Dedifferentiated amniotic fluid mesenchymal stem cell (primary cell): ENCODE measurements at regions not wholly inside any gene's neighbourhood (a gene's known extent, or its start where the extent isn't known, plus 50 kb on each side); places are given as distances from the start of the nearest gene placed in this dataset.

ENCODE experiments used
- DNase-seq: peaks from one replicate; pipeline ENCODE4 v3.0.0-alpha.2; 2016; ENCODE audit errors: extremely low spot score

- no peak for DNase-seq
These were observed 502.7 kb downstream of the SOX2 start for GRCh38 chr3:182214416-182214815.

- no peak for DNase-seq
These were observed 504.2 kb downstream of the SOX2 start for GRCh38 chr3:182215881-182216280.

- no peak for DNase-seq
These were observed 504.7 kb downstream of the SOX2 start for GRCh38 chr3:182216311-182216970.

GRCh38 chr3:182220013-182220412, 508.3 kb downstream of the SOX2 start:
- DNase-seq: no peak

- no peak for DNase-seq
These were observed 508.7 kb downstream of the SOX2 start for GRCh38 chr3:182220471-182220870.

- no peak for DNase-seq
These were observed 515.3 kb downstream of the SOX2 start for GRCh38 chr3:182226995-182227394.

GRCh38 chr3:182233405-182233804, 521.7 kb downstream of the SOX2 start:
- DNase-seq: no peak

- no peak for DNase-seq
These were observed 522.2 kb downstream of the SOX2 start for GRCh38 chr3:182233957-182234356.

GRCh38 chr3:182234881-182235280, 523.2 kb downstream of the SOX2 start:
- DNase-seq: no peak

- DNase-seq: no peak
These were observed 523.8 kb downstream of the SOX2 start for GRCh38 chr3:182235504-182235903.

GRCh38 chr3:182238126-182238525, 526.4 kb downstream of the SOX2 start:
- DNase-seq: no peak

- DNase-seq: no peak
These were observed 527.6 kb downstream of the SOX2 start for GRCh38 chr3:182239316-182239715.

GRCh38 chr3:182240474-182240873, 528.7 kb downstream of the SOX2 start:
- DNase-seq: no peak

GRCh38 chr3:182241196-182241765, 529.6 kb downstream of the SOX2 start:
- no peak for DNase-seq

GRCh38 chr3:182241766-182242488, 530.2 kb downstream of the SOX2 start:
- no peak for DNase-seq

GRCh38 chr3:182242489-182242942, 530.8 kb downstream of the SOX2 start:
- no peak for DNase-seq

GRCh38 chr3:182243625-182244024, 531.9 kb downstream of the SOX2 start:
- DNase-seq: no peak

- DNase-seq: no peak
These were observed 532.7 kb downstream of the SOX2 start for GRCh38 chr3:182244222-182244971.

GRCh38 chr3:182245059-182245458, 533.3 kb downstream of the SOX2 start:
- no peak for DNase-seq

- DNase-seq: no peak
These were observed 535.1 kb downstream of the SOX2 start for GRCh38 chr3:182246870-182247269.

GRCh38 chr3:182248349-182248880, 536.7 kb downstream of the SOX2 start:
- DNase-seq: no peak

- no peak for DNase-seq
These were observed 540.5 kb upstream of the ATP11B start for GRCh38 chr3:182252802-182253201.
